WTC11 (cell line): ENCODE measurements at regions not wholly inside any gene's neighbourhood (a gene's known extent, or its start where the extent isn't known, plus 50 kb on each side); places are given as distances from the start of the nearest gene placed in this dataset.

Experiments used
- ATAC-seq: fragments of 200-7000 bp; cut with Tn5 transposase; 2 replicates; pipeline ENCODE4 v1.10.0; 2021; ENCODE audit warnings: mild to moderate bottlenecking, moderate library complexity
- CTCF ChIA-PET: fragments of 300-600 bp; sonication (Branson Sonifier 250); formaldehyde crosslinking; loops from one replicate; lab custom pipeline; 2021; ENCODE audit warnings: antibody characterized with exemption; lab: Charles Lee
- POLR2A ChIA-PET: fragments of 350-600 bp; sonication (Branson Sonifier 250); formaldehyde crosslinking; loops from one replicate; lab custom pipeline; 2021; ENCODE audit warnings: antibody characterized with exemption; lab: Charles Lee
- DNase-seq: peaks from one replicate; pipeline ENCODE4 v3.0.0; 2021; ENCODE audit warnings: low spot score
- H3K27ac Mint-ChIP-seq: 2 replicates; pipeline ENCODE4 v1.8.0; 2021; ENCODE audit warnings: mixed read lengths
- H3K27me3 Mint-ChIP-seq: 2 replicates; pipeline ENCODE4 v1.8.0; 2021; ENCODE audit warnings: low read depth, mild to moderate bottlenecking, moderate library complexity, mixed read lengths
- H3K36me3 Mint-ChIP-seq: 2 replicates; pipeline ENCODE4 v1.8.0; 2021; ENCODE audit warnings: mixed read lengths
- H3K4me1 Mint-ChIP-seq: 2 replicates; pipeline ENCODE4 v1.8.0; 2022; ENCODE audit warnings: mixed read lengths
- H3K4me3 Mint-ChIP-seq: 2 replicates; pipeline ENCODE4 v1.8.0; 2021; ENCODE audit warnings: mild to moderate bottlenecking, moderate library complexity, mixed read lengths
- H3K9me3 Mint-ChIP-seq: 2 replicates; pipeline ENCODE4 v1.8.0; 2021; ENCODE audit warnings: mixed read lengths
- CDX4 ChIP-seq: fragments of 250-450 bp; sonication (Bioruptor Pico); IDR thresholded peaks from 2 replicates; pipeline ENCODE4 v1.9.0; 2021; ENCODE audit warnings: moderate library complexity, mild to moderate bottlenecking, inconsistent platforms, borderline replicate concordance
- FOXP1 ChIP-seq: sonication (generic); formaldehyde crosslinking; IDR thresholded peaks from 2 replicates; pipeline ENCODE4 v1.8.0; 2022; ENCODE audit warnings: missing genetic modification reagents, mild to moderate bottlenecking, moderate library complexity, borderline replicate concordance
- TEAD4 ChIP-seq: sonication (generic); formaldehyde crosslinking; IDR thresholded peaks from 2 replicates; pipeline ENCODE4 v1.8.0; 2022; ENCODE audit warnings: mild to moderate bottlenecking, missing genetic modification reagents
- ZMAT4 ChIP-seq: fragments of 250-450 bp; sonication (Bioruptor Pico); IDR thresholded peaks from 2 replicates; pipeline ENCODE4 v1.9.0; 2021; ENCODE audit warnings: mild to moderate bottlenecking
- ZNF281 ChIP-seq: sonication (generic); formaldehyde crosslinking; IDR thresholded peaks from 2 replicates; pipeline ENCODE4 v1.8.0; 2023; ENCODE audit warnings: mild to moderate bottlenecking, missing genetic modification reagents
- ZNF425 ChIP-seq: fragments of 250-450 bp; sonication (Bioruptor Pico); conservative IDR thresholded peaks from 2 replicates; pipeline ENCODE4 v1.9.0; 2021; ENCODE audit warnings: mild to moderate bottlenecking
- TF ChIP-seq, protein P1 (sequence below): sonication (generic); formaldehyde crosslinking; IDR thresholded peaks from 2 replicates; pipeline ENCODE4 v1.8.1; 2023; ENCODE audit warnings: mild to moderate bottlenecking, moderate library complexity, missing genetic modification reagents
- TF ChIP-seq, protein P2 (sequence below): fragments of 250-450 bp; sonication (Bioruptor Pico); IDR thresholded peaks from 2 replicates; pipeline ENCODE4 v1.8.0; 2021; ENCODE audit warnings: mild to moderate bottlenecking
- TF ChIP-seq, protein P3 (sequence below): sonication (generic); formaldehyde crosslinking; conservative IDR thresholded peaks from 2 replicates; pipeline ENCODE4 v1.8.1; 2023; ENCODE audit warnings: mild to moderate bottlenecking, low read depth, missing genetic modification reagents, moderate library complexity

GRCh38 chr5:176748967-176749935 is 61.1 kb upstream of the UNC5A start:
- no peak overlapping the region for H3K27ac Mint-ChIP-seq
- H3K9me3 Mint-ChIP-seq: peaks cover 4% of the 10 kb centered on the region
- no peaks in the 10 kb centered on the region for H3K36me3 Mint-ChIP-seq
- POLR2A ChIA-PET: no interaction called here
- H3K27me3 Mint-ChIP-seq: peaks cover 6% of the 10 kb centered on the region
- no peak overlapping the region for H3K4me3 Mint-ChIP-seq
- CTCF ChIA-PET: interaction anchor here (1.0 to 8.1 kb wide), 5 partner anchors 24 to 90 kb away, joined by 3 to 106 read pairs (median 4); no protein-coding TSS in a partner anchor
- ATAC-seq: no peak
- peaks cover 31% of the 10 kb centered on the region for H3K4me1 Mint-ChIP-seq
- TF ChIP-seq ZNF281 (CRISPR knock-in tag): no peak
- no peak for TF ChIP-seq FOXP1
- TF ChIP-seq, protein P1, sequence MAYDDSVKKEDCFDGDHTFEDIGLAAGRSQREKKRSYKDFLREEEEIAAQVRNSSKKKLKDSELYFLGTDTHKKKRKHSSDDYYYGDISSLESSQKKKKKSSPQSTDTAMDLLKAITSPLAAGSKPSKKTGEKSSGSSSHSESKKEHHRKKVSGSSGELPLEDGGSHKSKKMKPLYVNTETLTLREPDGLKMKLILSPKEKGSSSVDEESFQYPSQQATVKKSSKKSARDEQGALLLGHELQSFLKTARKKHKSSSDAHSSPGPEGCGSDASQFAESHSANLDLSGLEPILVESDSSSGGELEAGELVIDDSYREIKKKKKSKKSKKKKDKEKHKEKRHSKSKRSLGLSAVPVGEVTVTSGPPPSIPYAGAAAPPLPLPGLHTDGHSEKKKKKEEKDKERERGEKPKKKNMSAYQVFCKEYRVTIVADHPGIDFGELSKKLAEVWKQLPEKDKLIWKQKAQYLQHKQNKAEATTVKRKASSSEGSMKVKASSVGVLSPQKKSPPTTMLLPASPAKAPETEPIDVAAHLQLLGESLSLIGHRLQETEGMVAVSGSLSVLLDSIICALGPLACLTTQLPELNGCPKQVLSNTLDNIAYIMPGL (CRISPR knock-in tag): no peak
- no peak for TF ChIP-seq TEAD4
- TF ChIP-seq ZMAT4 (CRISPR knock-in tag): no peak
- no peak for TF ChIP-seq ZNF425 (CRISPR knock-in tag)
- no peak for TF ChIP-seq CDX4 (CRISPR knock-in tag)
- no peak for DNase-seq

DNA sequence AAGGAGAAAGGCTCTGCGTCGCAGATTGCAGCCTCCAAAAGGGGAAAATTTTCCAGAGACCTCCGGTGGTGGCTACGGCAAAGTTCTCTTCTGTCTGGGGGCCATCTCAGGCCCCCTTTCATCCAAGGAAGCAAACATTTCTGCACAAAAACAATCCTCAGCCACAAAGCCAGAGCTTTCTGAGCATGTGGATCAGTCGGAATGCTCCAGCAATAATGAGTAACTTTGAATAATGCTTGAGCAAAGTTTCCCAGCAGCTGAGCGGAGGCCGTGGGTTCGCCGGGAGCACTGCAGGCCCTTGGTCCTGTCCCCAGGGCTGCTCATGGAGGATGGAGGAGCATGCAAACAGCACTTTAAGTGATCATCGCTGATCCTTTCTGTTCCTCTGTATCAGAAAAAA is 60.2 kb upstream of the UNC5A start:
- POLR2A ChIA-PET: no interaction called here
- Mint-ChIP-seq H3K36me3 (no peaks in the 10 kb centered on the region), H3K9me3 (peaks cover 11% of the 10 kb centered on the region), H3K27ac (no peak overlapping the region), H3K4me1 (peaks cover 22% of the 10 kb centered on the region)
- no peak for ATAC-seq
- TF ChIP-seq, protein P2, sequence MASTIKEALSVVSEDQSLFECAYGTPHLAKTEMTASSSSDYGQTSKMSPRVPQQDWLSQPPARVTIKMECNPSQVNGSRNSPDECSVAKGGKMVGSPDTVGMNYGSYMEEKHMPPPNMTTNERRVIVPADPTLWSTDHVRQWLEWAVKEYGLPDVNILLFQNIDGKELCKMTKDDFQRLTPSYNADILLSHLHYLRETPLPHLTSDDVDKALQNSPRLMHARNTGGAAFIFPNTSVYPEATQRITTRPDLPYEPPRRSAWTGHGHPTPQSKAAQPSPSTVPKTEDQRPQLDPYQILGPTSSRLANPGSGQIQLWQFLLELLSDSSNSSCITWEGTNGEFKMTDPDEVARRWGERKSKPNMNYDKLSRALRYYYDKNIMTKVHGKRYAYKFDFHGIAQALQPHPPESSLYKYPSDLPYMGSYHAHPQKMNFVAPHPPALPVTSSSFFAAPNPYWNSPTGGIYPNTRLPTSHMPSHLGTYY (CRISPR knock-in tag): no peak
- TF ChIP-seq ZNF425 (CRISPR knock-in tag): no peak
- TF ChIP-seq, protein P3, sequence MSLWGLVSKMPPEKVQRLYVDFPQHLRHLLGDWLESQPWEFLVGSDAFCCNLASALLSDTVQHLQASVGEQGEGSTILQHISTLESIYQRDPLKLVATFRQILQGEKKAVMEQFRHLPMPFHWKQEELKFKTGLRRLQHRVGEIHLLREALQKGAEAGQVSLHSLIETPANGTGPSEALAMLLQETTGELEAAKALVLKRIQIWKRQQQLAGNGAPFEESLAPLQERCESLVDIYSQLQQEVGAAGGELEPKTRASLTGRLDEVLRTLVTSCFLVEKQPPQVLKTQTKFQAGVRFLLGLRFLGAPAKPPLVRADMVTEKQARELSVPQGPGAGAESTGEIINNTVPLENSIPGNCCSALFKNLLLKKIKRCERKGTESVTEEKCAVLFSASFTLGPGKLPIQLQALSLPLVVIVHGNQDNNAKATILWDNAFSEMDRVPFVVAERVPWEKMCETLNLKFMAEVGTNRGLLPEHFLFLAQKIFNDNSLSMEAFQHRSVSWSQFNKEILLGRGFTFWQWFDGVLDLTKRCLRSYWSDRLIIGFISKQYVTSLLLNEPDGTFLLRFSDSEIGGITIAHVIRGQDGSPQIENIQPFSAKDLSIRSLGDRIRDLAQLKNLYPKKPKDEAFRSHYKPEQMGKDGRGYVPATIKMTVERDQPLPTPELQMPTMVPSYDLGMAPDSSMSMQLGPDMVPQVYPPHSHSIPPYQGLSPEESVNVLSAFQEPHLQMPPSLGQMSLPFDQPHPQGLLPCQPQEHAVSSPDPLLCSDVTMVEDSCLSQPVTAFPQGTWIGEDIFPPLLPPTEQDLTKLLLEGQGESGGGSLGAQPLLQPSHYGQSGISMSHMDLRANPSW (CRISPR knock-in tag): no peak
- TF ChIP-seq, all 79 proteins: peak for 0
- no peak for DNase-seq
- CTCF ChIA-PET: interaction anchor here (1.1 to 1.4 kb wide), 2 partner anchors 25 to 89 kb away, joined by 4 to 12 read pairs; no protein-coding TSS in a partner anchor
- Mint-ChIP-seq H3K27me3 (peaks cover 3% of the 10 kb centered on the region), H3K4me3 (no peak overlapping the region)
